Ramos (cell line): ENCODE measurements at regions not wholly inside any gene's neighbourhood (a gene's known extent, or its start where the extent isn't known, plus 50 kb on each side); places are given as distances from the start of the nearest gene placed in this dataset.
"Not testable (repeated sequence)": the region's sequence is repeated elsewhere in the genome, so short reads cannot be mapped to it uniquely, and the experiment has no call there.

Experiments
- in situ Hi-C: fragments of 300-500 bp; cut with MboI; formaldehyde crosslinking; loops from one replicate; pipeline ENCODE4 v1.14.3; 2022; ENCODE audit warnings: low sequenced_read_pairs; ENCODE audit not compliant: unreplicated experiment

- in situ Hi-C loops, result no loop called here
These were observed 171.2 kb downstream of the TMEM167A start for GRCh38 chr5:82905986-82906385.

GRCh38 chr5:82901281-82901888 is 175.8 kb downstream of the TMEM167A start:
- in situ Hi-C loops, result no loop called here

- in situ Hi-C loops, result no loop called here
These were observed 182.5 kb downstream of the TMEM167A start for GRCh38 chr5:82894716-82895115.

GRCh38 chr5:82889088-82889487 is 188.1 kb downstream of the TMEM167A start:
- in situ Hi-C loops, result no loop called here

GRCh38 chr5:82886911-82887310 is 190.3 kb downstream of the TMEM167A start:
- in situ Hi-C loops, result no loop called here

GRCh38 chr5:82885627-82886389 is 191.4 kb downstream of the TMEM167A start:
- in situ Hi-C loops, result no loop called here

GRCh38 chr5:82884821-82885471 is 192.2 kb downstream of the TMEM167A start:
- in situ Hi-C loops, result no loop called here

GRCh38 chr5:82882316-82882715 is 194.9 kb downstream of the TMEM167A start:
- in situ Hi-C loops, result no loop called here

GRCh38 chr5:82881571-82882174 is 195.5 kb downstream of the TMEM167A start:
- in situ Hi-C loops, result no loop called here

GRCh38 chr5:82879089-82879488 is 198.1 kb downstream of the TMEM167A start:
- in situ Hi-C loops, result no loop called here

GRCh38 chr5:82873452-82873851 is 203.7 kb downstream of the TMEM167A start:
- in situ Hi-C loops, result no loop called here

GRCh38 chr5:82872321-82873288 is 204.6 kb downstream of the TMEM167A start:
- in situ Hi-C loops, result not testable (repeated sequence)

- in situ Hi-C loops, result no loop called here
These were observed 211.6 kb downstream of the TMEM167A start for GRCh38 chr5:82865625-82866024.

GRCh38 chr5:82863266-82863665 is 213.9 kb downstream of the TMEM167A start:
- in situ Hi-C loops, result no loop called here

- in situ Hi-C loops, result no loop called here
These were observed 214.5 kb downstream of the TMEM167A start for GRCh38 chr5:82862711-82863110.

GRCh38 chr5:82862261-82862660 is 214.9 kb downstream of the TMEM167A start:
- in situ Hi-C loops, result no loop called here

- in situ Hi-C loops, result no loop called here
These were observed 215.5 kb downstream of the TMEM167A start for GRCh38 chr5:82861701-82862100.

- in situ Hi-C loops, result no loop called here
These were observed 217.6 kb downstream of the TMEM167A start for GRCh38 chr5:82859451-82860140.
